ENCODE measurements at regions not wholly inside any gene's neighbourhood (a gene's known extent, or its start where the extent isn't known, plus 50 kb on each side); places are given as distances from the start of the nearest gene placed in this dataset.

GRCh38 chr2:120520929-120521912, 175.3 kb downstream of the INHBB start:
- in situ Hi-C loops (cut with MboI; ENCODE audit: low sequenced_read_pairs, unreplicated experiment) = no loop called here
- peak; percentile 21 for TF ChIP-seq CTCF (IDR thresholded peaks at IDR 0.05; ENCODE audit: borderline replicate concordance, control extremely low read depth, extremely low read depth, insufficient read depth, missing control alignments)
- DNase-seq (ENCODE audit: low spot score) = peak; percentile 64

GRCh38 chr2:120522151-120522751, 176.3 kb downstream of the INHBB start:
- TF ChIP-seq CTCF (IDR thresholded peaks at IDR 0.05; ENCODE audit: borderline replicate concordance, control extremely low read depth, extremely low read depth, insufficient read depth, missing control alignments) = no peak
- DNase-seq (ENCODE audit: low spot score) = no peak
- in situ Hi-C loops (cut with MboI; ENCODE audit: low sequenced_read_pairs, unreplicated experiment) = no loop called here

GRCh38 chr2:120523766-120524165, 177.8 kb downstream of the INHBB start:
- in situ Hi-C loops (cut with MboI; ENCODE audit: low sequenced_read_pairs, unreplicated experiment) = no loop called here
- no peak for DNase-seq (ENCODE audit: low spot score)
- TF ChIP-seq CTCF (IDR thresholded peaks at IDR 0.05; ENCODE audit: borderline replicate concordance, control extremely low read depth, extremely low read depth, insufficient read depth, missing control alignments) = no peak

- in situ Hi-C loops (cut with MboI; ENCODE audit: low sequenced_read_pairs, unreplicated experiment) = no loop called here
- no peak for DNase-seq (ENCODE audit: low spot score)
- TF ChIP-seq CTCF (IDR thresholded peaks at IDR 0.05; ENCODE audit: borderline replicate concordance, control extremely low read depth, extremely low read depth, insufficient read depth, missing control alignments) = no peak
Observed at GRCh38 chr2:120524174-120524573, 178.2 kb downstream of the INHBB start.

- no peak for DNase-seq (ENCODE audit: low spot score)
- no peak for TF ChIP-seq CTCF (IDR thresholded peaks at IDR 0.05; ENCODE audit: borderline replicate concordance, control extremely low read depth, extremely low read depth, insufficient read depth, missing control alignments)
- in situ Hi-C loops (cut with MboI; ENCODE audit: low sequenced_read_pairs, unreplicated experiment) = no loop called here
Observed at GRCh38 chr2:120525056-120526046, 179.4 kb downstream of the INHBB start.

GRCh38 chr2:120526047-120526562, 180.2 kb downstream of the INHBB start:
- TF ChIP-seq CTCF (IDR thresholded peaks at IDR 0.05; ENCODE audit: borderline replicate concordance, control extremely low read depth, extremely low read depth, insufficient read depth, missing control alignments) = no peak
- no peak for DNase-seq (ENCODE audit: low spot score)
- in situ Hi-C loops (cut with MboI; ENCODE audit: low sequenced_read_pairs, unreplicated experiment) = no loop called here
